H1 (cell line): ENCODE measurements at regions not wholly inside any gene's neighbourhood (a gene's known extent, or its start where the extent isn't known, plus 50 kb on each side); places are given as distances from the start of the nearest gene placed in this dataset.

Source experiments
- CTCF ChIA-PET: fragments of 300-600 bp; sonication (Branson Sonifier 250); formaldehyde crosslinking; loops from one replicate; lab custom pipeline; 2021; ENCODE audit not compliant: partially characterized antibody; lab: Charles Lee
- POLR2A ChIA-PET: fragments of 300-600 bp; sonication (Branson Sonifier 250); formaldehyde crosslinking; loops from one replicate; lab custom pipeline; 2021; ENCODE audit warnings: inconsistent platforms; ENCODE audit not compliant: partially characterized antibody; lab: Charles Lee
- DNase-seq, 2 experiments: peaks; one replicate each; pipeline versions ENCODE4 v3.0.0 to v3.0.0-alpha.2; 2010 to 2022; ENCODE audit warnings: low spot score in 2 of 2, low read depth in 1 of 2, mixed read lengths in 1 of 2
- FAIRE-seq: peaks from 2 replicates; lab custom pipeline; 2011; peaks lifted over from hg19 to GRCh38; lab: Jason Lieb, UNC
- H2AFZ ChIP-seq: 2 replicates; pipeline ENCODE4 v1.8.1; 2012; ENCODE audit warnings: low read length, inconsistent platforms
- H2AK5ac ChIP-seq: 2 replicates; pipeline ENCODE4 v1.6.1; 2013; ENCODE audit warnings: low read depth, low read length
- H2BK120ac ChIP-seq: replicated peaks from 2 replicates; pipeline ENCODE3; 2013; ENCODE audit warnings: low read depth, low read length, inconsistent platforms
- H2BK12ac ChIP-seq: 2 replicates; pipeline ENCODE4 v1.6.1; 2013; ENCODE audit warnings: low read depth, low read length
- H2BK15ac ChIP-seq: 2 replicates; pipeline ENCODE4 v1.6.1; 2013; ENCODE audit warnings: low read length
- H2BK20ac ChIP-seq: 2 replicates; pipeline ENCODE4 v1.6.1; 2013; ENCODE audit warnings: low read length
- H2BK5ac ChIP-seq: 2 replicates; pipeline ENCODE4 v1.6.1; 2013; ENCODE audit warnings: low read depth, low read length
- H3K14ac ChIP-seq: 2 replicates; pipeline ENCODE4 v1.6.1; 2013; ENCODE audit warnings: inconsistent platforms; ENCODE audit not compliant: insufficient read length
- H3K18ac ChIP-seq: 2 replicates; pipeline ENCODE4 v1.6.1; 2013; ENCODE audit warnings: low read length; ENCODE audit errors: extremely low read depth
- H3K23ac ChIP-seq: 2 replicates; pipeline ENCODE4 v1.6.1; 2013; ENCODE audit warnings: inconsistent platforms; ENCODE audit not compliant: insufficient read length
- H3K23me2 ChIP-seq: 2 replicates; pipeline ENCODE4 v1.6.1; 2013; ENCODE audit warnings: low read depth, low read length
- H3K27ac ChIP-seq: 2 replicates; pipeline ENCODE4 v1.6.1; 2011; ENCODE audit warnings: low read depth, low read length, inconsistent platforms
- H3K27me3 ChIP-seq, 4 experiments: replicated peaks in 1 of 4; 1 replicate in 1 of 4; 2 replicates in 3 of 4; pipeline versions ENCODE4 v1.6.1 to v1.8.1; 2011 to 2013; ENCODE audit warnings: low read length in 3 of 4, mild to moderate bottlenecking in 3 of 4, inconsistent platforms in 2 of 4, mixed read lengths in 2 of 4, moderate library complexity in 1 of 4; ENCODE audit not compliant: control insufficient read depth in 3 of 4, insufficient read depth in 3 of 4; ENCODE audit errors: extremely low read depth in 1 of 4
- H3K36me3 ChIP-seq, 4 experiments: 2 replicates each; pipeline versions ENCODE4 v1.6.1 to v1.8.1; 2011 to 2013; ENCODE audit warnings: mild to moderate bottlenecking in 4 of 4, low read length in 3 of 4, moderate library complexity in 2 of 4, control low read depth in 1 of 4, inconsistent platforms in 1 of 4; ENCODE audit not compliant: insufficient read depth in 4 of 4, control insufficient read depth in 2 of 4
- H3K4ac ChIP-seq: replicated peaks from 2 replicates; pipeline ENCODE3; 2013; ENCODE audit warnings: low read length, low read depth, mixed read lengths, inconsistent platforms; ENCODE audit not compliant: insufficient read length
- H3K4me1 ChIP-seq, 4 experiments: replicated peaks in 1 of 4; 1 replicate in 1 of 4; 2 replicates in 3 of 4; pipeline versions ENCODE4 v1.6.1 to v1.8.1; 2011 to 2013; ENCODE audit warnings: low read length in 3 of 4, inconsistent platforms in 2 of 4, mixed read lengths in 1 of 4; ENCODE audit not compliant: insufficient read depth in 4 of 4, control insufficient read depth in 3 of 4
- H3K4me2 ChIP-seq, 2 experiments: 2 replicates each; pipeline versions ENCODE4 v1.6.1 to v1.8.1; 2011 to 2013; ENCODE audit warnings: low read depth in 2 of 2, low read length in 2 of 2, control low read depth in 1 of 2, inconsistent platforms in 1 of 2, mild to moderate bottlenecking in 1 of 2; ENCODE audit not compliant: insufficient read depth in 1 of 2
- H3K4me3 ChIP-seq, 4 experiments: fragments of 200-600, 300-600 bp in 1 of 4; sonication (generic), shearing (Covaris generic), sonication (Bioruptor Twin) in 1 of 4; 2 replicates each; pipeline versions ENCODE4 v1.5.1 to v1.8.1; 2011 to 2016; ENCODE audit warnings: low read length in 4 of 4, low read depth in 3 of 4, control low read depth in 2 of 4, inconsistent platforms in 2 of 4, mild to moderate bottlenecking in 2 of 4, mixed read lengths in 1 of 4, moderate library complexity in 1 of 4; ENCODE audit not compliant: insufficient read depth in 2 of 4; ENCODE audit errors: extremely low read depth in 1 of 4
- H3K56ac ChIP-seq: replicated peaks from 2 replicates; pipeline ENCODE3; 2013; ENCODE audit warnings: low read depth, mild to moderate bottlenecking, mixed read lengths, low read length, inconsistent platforms; ENCODE audit not compliant: insufficient read length
- H3K79me1 ChIP-seq: 2 replicates; pipeline ENCODE4 v1.6.1; 2013; ENCODE audit warnings: low read depth, low read length, control low read depth
- H3K79me2 ChIP-seq, 2 experiments: 2 replicates each; pipeline versions ENCODE4 v1.6.1 to v1.8.1; 2012 to 2013; ENCODE audit warnings: low read length in 2 of 2, mild to moderate bottlenecking in 2 of 2, inconsistent platforms in 1 of 2; ENCODE audit not compliant: insufficient read depth in 2 of 2, control insufficient read depth in 1 of 2
- H3K9ac ChIP-seq, 4 experiments: replicated peaks in 1 of 4; 1 replicate in 1 of 4; 2 replicates in 3 of 4; pipeline versions ENCODE4 v1.6.1 to v1.8.1; 2011 to 2013; ENCODE audit warnings: low read depth in 3 of 4, low read length in 3 of 4, control low read depth in 2 of 4, mild to moderate bottlenecking in 2 of 4, moderate library complexity in 2 of 4, inconsistent platforms in 1 of 4; ENCODE audit errors: extremely low read depth in 1 of 4
- H3K9me3 ChIP-seq, 2 experiments: 2 replicates each; pipeline versions ENCODE4 v1.6.1 to v1.8.1; 2012 to 2013; ENCODE audit warnings: mild to moderate bottlenecking in 2 of 2, moderate library complexity in 2 of 2, control low read depth in 1 of 2, inconsistent platforms in 1 of 2, low read depth in 1 of 2, low read length in 1 of 2, mixed read lengths in 1 of 2; ENCODE audit not compliant: insufficient read depth in 2 of 2
- H4K20me1 ChIP-seq, 2 experiments: replicated peaks in 1 of 2; 2 replicates each; pipeline versions ENCODE3 to v1.8.1; 2011 to 2013; ENCODE audit warnings: inconsistent platforms in 2 of 2, low read length in 2 of 2, mild to moderate bottlenecking in 1 of 2; ENCODE audit not compliant: insufficient read depth in 2 of 2, control insufficient read depth in 1 of 2
- H4K5ac ChIP-seq: 2 replicates; pipeline ENCODE4 v1.6.1; 2013; ENCODE audit warnings: low read length, low read depth, mixed read lengths, inconsistent platforms; ENCODE audit not compliant: insufficient read length
- H4K8ac ChIP-seq: 2 replicates; pipeline ENCODE4 v1.8.0; 2013; ENCODE audit warnings: mild to moderate bottlenecking, moderate library complexity, low read length, inconsistent platforms; ENCODE audit not compliant: insufficient read depth; ENCODE audit errors: extremely low read depth
- H4K91ac ChIP-seq: replicated peaks from 2 replicates; pipeline ENCODE3; 2013; ENCODE audit warnings: low read length, mixed read lengths, inconsistent platforms; ENCODE audit not compliant: insufficient read length
- EGR1 ChIP-seq: IDR thresholded peaks from 2 replicates; pipeline ENCODE4 v1.6.1; 2011; ENCODE audit warnings: low read depth, low read length, borderline replicate concordance
- KDM1A ChIP-seq: fragments of 200-600, 300-600 bp; sonication (generic); IDR thresholded peaks from 2 replicates; pipeline ENCODE4 v1.7.1; 2016; ENCODE audit warnings: mild to moderate bottlenecking, low read length, borderline replicate concordance
- KDM4A ChIP-seq: IDR thresholded peaks from one replicate; pipeline ENCODE4 v1.7.1; 2012; ENCODE audit warnings: low read depth, mild to moderate bottlenecking, moderate library complexity, low read length, inconsistent platforms; ENCODE audit not compliant: severe bottlenecking
- NANOG ChIP-seq: IDR thresholded peaks from 2 replicates; pipeline ENCODE4 v1.6.1; 2011; ENCODE audit warnings: low read length, low read depth, mild to moderate bottlenecking, inconsistent platforms; ENCODE audit not compliant: insufficient read depth, poor library complexity, severe bottlenecking
- POU5F1 ChIP-seq: IDR thresholded peaks from 2 replicates; pipeline ENCODE4 v1.6.1; 2011; ENCODE audit warnings: low read depth, mild to moderate bottlenecking, low read length, moderate library complexity
- SIN3A ChIP-seq, 2 experiments: IDR thresholded peaks in 1 of 2; conservative IDR thresholded peaks in 1 of 2; 2 replicates each; pipeline ENCODE4 v1.6.1; 2011 to 2012; ENCODE audit warnings: low read length in 2 of 2, improper control_type of control experiment in 1 of 2, low read depth in 1 of 2, mild to moderate bottlenecking in 1 of 2
- SP4 ChIP-seq: IDR thresholded peaks from 2 replicates; pipeline ENCODE4 v1.6.1; 2012; ENCODE audit warnings: low read length, inconsistent platforms
- SUZ12 ChIP-seq: fragments of 200-600 bp; sonication (generic); IDR thresholded peaks from 2 replicates; pipeline ENCODE4 v1.6.1; 2012; ENCODE audit warnings: mild to moderate bottlenecking, inconsistent platforms, low read length, moderate library complexity, mixed read lengths
- TAF1 ChIP-seq: IDR thresholded peaks from 2 replicates; pipeline ENCODE4 v1.6.1; 2011; ENCODE audit warnings: mild to moderate bottlenecking, low read depth, low read length
- TBP ChIP-seq: IDR thresholded peaks from 2 replicates; pipeline ENCODE4 v1.6.1; 2011; ENCODE audit warnings: low read depth, low read length, improper control_type of control experiment
- WGBS, 2 experiments: shearing (Covaris generic) in 1 of 2; methylation state at CpG; one replicate each; pipeline versions ENCODE4 v1.1.6 to v1.1.7; 2013 to 2015; ENCODE audit warnings: low lambda C conversion rate in 2 of 2, mixed read lengths in 2 of 2, inconsistent platforms in 1 of 2, low coverage in 1 of 2, missing lambda C conversion rate in 1 of 2; ENCODE audit not compliant: insufficient replicate concordance in 2 of 2, insufficient coverage in 1 of 2, insufficient read length in 1 of 2; ENCODE audit errors: extremely low coverage in 1 of 2, missing lambda C conversion rate in 1 of 2; 5-methylcytosine and 5-hydroxymethylcytosine counted together

GRCh38 chr3:154898443-154898842 is 181.7 kb upstream of the MME start:
- Histone ChIP-seq H3K14ac (no peak overlapping the region), H2AK5ac (no peak overlapping the region), H2BK20ac (no peak overlapping the region), H4K91ac (no peak overlapping the region), H4K20me1 (no peaks in the 10 kb centered on the region), H2BK5ac (no peak overlapping the region), H2BK120ac (no peak overlapping the region), H3K18ac (no peak overlapping the region), H3K79me2 (no peaks in the 10 kb centered on the region), H3K36me3 (no peaks in the 10 kb centered on the region), H3K23ac (no peak overlapping the region), H2AFZ (no peak overlapping the region), H3K79me1 (no peaks in the 10 kb centered on the region), H3K27ac (no peak overlapping the region), H3K23me2 (no peaks in the 10 kb centered on the region), H3K27me3 (no peaks in the 10 kb centered on the region), H3K9me3 (no peaks in the 10 kb centered on the region), H3K4me3 (no peak overlapping the region), H4K8ac (no peak overlapping the region), H2BK15ac (no peak overlapping the region), H4K5ac (no peak overlapping the region), H3K4me1 (no peaks in the 10 kb centered on the region), H2BK12ac (no peak overlapping the region), H3K4me2 (no peak overlapping the region), H3K56ac (no peak overlapping the region), H3K4ac (no peak overlapping the region), H3K9ac (no peak overlapping the region)
- DNase-seq (no peak), FAIRE-seq (no peak)
- 89% methylated on average over 3 of the region's 3 CpGs; no CpG with 5 or more reads in 1 of the 2 experiments for WGBS, 2 experiments
- CTCF ChIA-PET, result no interaction called here
- POLR2A ChIA-PET, result no interaction called here
- no peak for TF ChIP-seq TAF1
- no peak for TF ChIP-seq NANOG
- no peak for TF ChIP-seq SUZ12
- TF ChIP-seq KDM1A, result no peak
- no peak for TF ChIP-seq EGR1
- no peak for TF ChIP-seq POU5F1
- TF ChIP-seq TBP, result no peak
- no peak for TF ChIP-seq KDM4A
- no peak for TF ChIP-seq SIN3A (conservative IDR thresholded peaks at IDR 0.05 in 1 of 2, IDR thresholded peaks at IDR 0.05 in 1 of 2; ENCODE audit: low read depth in 1 of 2, low read length in 2 of 2)
- TF ChIP-seq SP4, result no peak
